ENCODE measurements at regions not wholly inside any gene's neighbourhood (a gene's known extent, or its start where the extent isn't known, plus 50 kb on each side); places are given as distances from the start of the nearest gene placed in this dataset.

DNA sequence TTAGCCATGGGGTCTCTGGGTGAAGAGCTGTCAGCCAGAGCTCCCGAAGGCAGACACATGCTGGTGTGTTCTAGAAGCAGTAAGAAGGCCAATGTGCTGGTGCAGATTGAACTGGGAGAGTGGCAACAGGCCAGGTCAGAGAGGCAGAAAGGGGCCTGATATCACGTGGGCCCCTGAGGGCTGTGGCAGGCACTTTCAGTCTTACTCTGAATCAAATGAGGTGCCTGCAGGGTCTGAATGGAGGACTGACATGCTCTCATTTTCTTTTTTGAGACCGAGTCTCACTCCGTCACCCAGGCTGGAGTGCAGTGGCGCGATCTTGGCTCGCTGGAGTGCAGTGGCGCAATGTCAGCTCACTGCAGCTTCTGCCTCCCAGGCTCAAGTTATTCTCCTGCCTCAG is 293.8 kb downstream of the ABCC12 start:
- H3K4me1 ChIP-seq (ENCODE audit: insufficient read depth, low read length, poor library complexity, severe bottlenecking) = no peaks in the 10 kb centered on the region
- no peaks in the 10 kb centered on the region for H3K9me3 ChIP-seq (ENCODE audit: low read length)
- ChIA-PET POLR2A (interaction anchor here (1.2 kb wide), 1 partner anchor 11 kb away, joined by 3 read pairs; no protein-coding TSS in a partner anchor), CTCF (ENCODE audit: unreplicated experiment) (no interaction called here)
- no peaks in the 10 kb centered on the region for H3K36me3 ChIP-seq (ENCODE audit: insufficient read depth, low read length)
- no peak overlapping the region for H3K4me2 ChIP-seq (ENCODE audit: low read length)
- no peaks in the 10 kb centered on the region for H4K20me1 ChIP-seq (ENCODE audit: insufficient read depth, low read length)
- TF ChIP-seq EZH2phosphoT487 (IDR thresholded peaks at IDR 0.05; ENCODE audit: borderline replicate concordance, low read depth, low read length) = no peak
- TF ChIP-seq, protein P1, sequence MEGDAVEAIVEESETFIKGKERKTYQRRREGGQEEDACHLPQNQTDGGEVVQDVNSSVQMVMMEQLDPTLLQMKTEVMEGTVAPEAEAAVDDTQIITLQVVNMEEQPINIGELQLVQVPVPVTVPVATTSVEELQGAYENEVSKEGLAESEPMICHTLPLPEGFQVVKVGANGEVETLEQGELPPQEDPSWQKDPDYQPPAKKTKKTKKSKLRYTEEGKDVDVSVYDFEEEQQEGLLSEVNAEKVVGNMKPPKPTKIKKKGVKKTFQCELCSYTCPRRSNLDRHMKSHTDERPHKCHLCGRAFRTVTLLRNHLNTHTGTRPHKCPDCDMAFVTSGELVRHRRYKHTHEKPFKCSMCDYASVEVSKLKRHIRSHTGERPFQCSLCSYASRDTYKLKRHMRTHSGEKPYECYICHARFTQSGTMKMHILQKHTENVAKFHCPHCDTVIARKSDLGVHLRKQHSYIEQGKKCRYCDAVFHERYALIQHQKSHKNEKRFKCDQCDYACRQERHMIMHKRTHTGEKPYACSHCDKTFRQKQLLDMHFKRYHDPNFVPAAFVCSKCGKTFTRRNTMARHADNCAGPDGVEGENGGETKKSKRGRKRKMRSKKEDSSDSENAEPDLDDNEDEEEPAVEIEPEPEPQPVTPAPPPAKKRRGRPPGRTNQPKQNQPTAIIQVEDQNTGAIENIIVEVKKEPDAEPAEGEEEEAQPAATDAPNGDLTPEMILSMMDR (conservative IDR thresholded peaks at IDR 0.05; ENCODE audit: low read length) = no peak
- intact Hi-C loops (cut with micrococcal nuclease; ENCODE audit: unreplicated experiment) = no loop called here
- no peak overlapping the region for H3K27ac ChIP-seq (ENCODE audit: low read depth, low read length, poor library complexity, severe bottlenecking)
- no peaks in the 10 kb centered on the region for H3K9me2 ChIP-seq (ENCODE audit: insufficient read depth, low read length)
- BruUV-seq (replicated peaks) = no TSS peak
- H3K79me2 ChIP-seq (ENCODE audit: insufficient read depth, low read depth, low read length) = no peaks in the 10 kb centered on the region
- H3K4me3 ChIP-seq (ENCODE audit: low read depth, low read length, poor library complexity, severe bottlenecking) = no peak overlapping the region
- no peak for DNase-seq (ENCODE audit: low spot score)
- no peak overlapping the region for H2AFZ ChIP-seq (ENCODE audit: low read length)

DNA sequence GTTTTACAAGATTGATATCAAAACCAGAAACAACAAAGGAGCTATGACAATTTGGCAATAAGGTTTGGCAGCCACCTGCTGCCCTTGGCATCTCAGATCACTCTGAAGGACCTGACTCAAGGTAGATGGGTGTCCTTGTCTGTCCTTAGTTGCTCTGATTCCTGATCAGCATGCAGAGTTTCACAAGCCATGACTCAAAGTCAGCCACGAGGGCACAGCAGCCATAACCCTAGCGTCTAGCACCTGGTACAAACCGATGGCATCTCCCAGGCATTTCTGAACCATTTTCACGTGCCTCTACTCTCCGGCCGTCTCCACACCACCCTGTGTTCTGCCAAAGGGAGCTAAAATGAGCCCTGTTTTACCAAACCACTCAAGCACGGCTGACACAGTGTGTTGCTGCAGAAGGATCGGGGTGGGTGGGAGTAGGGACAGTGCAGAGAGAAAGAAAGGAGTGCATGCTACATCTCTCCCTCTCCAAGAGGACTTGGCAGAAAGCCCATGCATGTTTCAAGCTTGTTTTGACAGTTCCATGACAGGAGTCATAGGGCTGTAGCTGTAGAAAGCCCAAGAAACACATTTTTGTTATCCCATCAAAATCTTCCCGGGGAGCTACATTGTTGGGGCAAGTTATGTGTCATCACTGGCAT is 297.3 kb downstream of the ABCC12 start:
- no peak overlapping the region for H3K27ac ChIP-seq (ENCODE audit: low read depth, low read length, poor library complexity, severe bottlenecking)
- intact Hi-C loops (cut with micrococcal nuclease; ENCODE audit: unreplicated experiment) = no loop called here
- POLR2A ChIA-PET = no interaction called here
- H3K79me2 ChIP-seq (ENCODE audit: insufficient read depth, low read depth, low read length) = no peaks in the 10 kb centered on the region
- no TSS peak for BruUV-seq (replicated peaks)
- no peak overlapping the region for H2AFZ ChIP-seq (ENCODE audit: low read length)
- CTCF ChIA-PET (ENCODE audit: unreplicated experiment) = interaction anchor here (0.6 kb wide), 1 partner anchor 48 kb away, joined by 3 read pairs; no protein-coding TSS in a partner anchor
- H3K9me3 ChIP-seq (ENCODE audit: low read length) = no peaks in the 10 kb centered on the region; the same call in 1 of the 2 replicates
- no peak for TF ChIP-seq EZH2phosphoT487 (IDR thresholded peaks at IDR 0.05; ENCODE audit: borderline replicate concordance, low read depth, low read length)
- TF ChIP-seq, protein P1 (conservative IDR thresholded peaks at IDR 0.05; ENCODE audit: low read length) = no peak
- no peaks in the 10 kb centered on the region for H3K9me2 ChIP-seq (ENCODE audit: insufficient read depth, low read length)
- DNase-seq (ENCODE audit: low spot score) = no peak
- H3K4me1 ChIP-seq (ENCODE audit: insufficient read depth, low read length, poor library complexity, severe bottlenecking) = no peaks in the 10 kb centered on the region
- no peak overlapping the region for H3K4me2 ChIP-seq (ENCODE audit: low read length)
- no peaks in the 10 kb centered on the region for H4K20me1 ChIP-seq (ENCODE audit: insufficient read depth, low read length)
- no peak overlapping the region for H3K4me3 ChIP-seq (ENCODE audit: low read depth, low read length, poor library complexity, severe bottlenecking)
- no peaks in the 10 kb centered on the region for H3K36me3 ChIP-seq (ENCODE audit: insufficient read depth, low read length)

DNA sequence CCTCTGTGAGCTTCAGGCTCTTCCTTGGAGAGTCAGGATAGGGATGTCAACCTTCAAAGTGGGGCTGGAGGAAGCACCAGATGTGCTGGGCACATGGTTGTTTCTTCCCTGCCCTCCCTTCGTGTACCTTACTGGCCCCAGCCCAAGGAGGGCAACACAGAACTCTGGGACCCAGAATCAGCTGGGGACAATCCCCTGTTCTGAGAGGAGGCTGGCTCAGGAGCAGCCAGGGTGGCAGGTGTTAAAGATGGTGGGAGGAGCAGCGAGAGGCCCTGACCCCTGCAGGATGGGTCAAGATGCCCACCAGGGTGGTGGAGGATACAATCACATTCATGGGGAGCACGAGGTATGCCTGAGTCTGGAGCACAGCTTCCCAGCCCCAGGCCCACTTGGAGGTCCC is 300.4 kb downstream of the ABCC12 start:
- Histone ChIP-seq H4K20me1 (ENCODE audit: insufficient read depth, low read length) (no peaks in the 10 kb centered on the region), H3K36me3 (ENCODE audit: insufficient read depth, low read length) (no peaks in the 10 kb centered on the region), H3K9me3 (ENCODE audit: low read length) (no peaks in the 10 kb centered on the region; the same call in 1 of the 2 replicates), H2AFZ (ENCODE audit: low read length) (no peak overlapping the region), H3K4me1 (ENCODE audit: insufficient read depth, low read length, poor library complexity, severe bottlenecking) (no peaks in the 10 kb centered on the region), H3K79me2 (ENCODE audit: insufficient read depth, low read depth, low read length) (no peaks in the 10 kb centered on the region), H3K4me2 (ENCODE audit: low read length) (no peak overlapping the region), H3K27ac (ENCODE audit: low read depth, low read length, poor library complexity, severe bottlenecking) (no peak overlapping the region), H3K9me2 (ENCODE audit: insufficient read depth, low read length) (no peaks in the 10 kb centered on the region), H3K4me3 (ENCODE audit: low read depth, low read length, poor library complexity, severe bottlenecking) (no peak overlapping the region)
- ChIA-PET CTCF (ENCODE audit: unreplicated experiment) (no interaction called here), POLR2A (no interaction called here)
- intact Hi-C loops (cut with micrococcal nuclease; ENCODE audit: unreplicated experiment) = no loop called here
- no TSS peak for BruUV-seq (replicated peaks)
- DNase-seq (ENCODE audit: low spot score) = no peak
- TF ChIP-seq, protein P1 (conservative IDR thresholded peaks at IDR 0.05; ENCODE audit: low read length) = no peak
- no peak for TF ChIP-seq EZH2phosphoT487 (IDR thresholded peaks at IDR 0.05; ENCODE audit: borderline replicate concordance, low read depth, low read length)

Data from OCI-LY7 (cell line).